Osteoblast (primary cell): ENCODE measurements at regions not wholly inside any gene's neighbourhood (a gene's known extent, or its start where the extent isn't known, plus 50 kb on each side); places are given as distances from the start of the nearest gene placed in this dataset.
A peak's percentile ranks its signal among the peaks of the same experiment; 100 is the strongest.

Experiments
- DNase-seq: peaks from one replicate; pipeline ENCODE4 v3.0.0; 2011; ENCODE audit warnings: low spot score, mixed read lengths; ENCODE audit not compliant: insufficient read length; ENCODE audit errors: missing footprints
- H2AFZ ChIP-seq: 2 replicates; pipeline ENCODE4 v1.6.0; 2011; ENCODE audit warnings: mild to moderate bottlenecking, low read length
- H3K27ac ChIP-seq: 2 replicates; pipeline ENCODE4 v1.5.1; 2011; ENCODE audit warnings: mild to moderate bottlenecking, low read depth, low read length, moderate library complexity
- H3K27me3 ChIP-seq: 2 replicates; pipeline ENCODE4 v1.6.0; 2012; ENCODE audit warnings: mild to moderate bottlenecking, control low read depth, inconsistent platforms, low read length, moderate library complexity; ENCODE audit not compliant: insufficient read depth
- H3K36me3 ChIP-seq: 2 replicates; pipeline ENCODE4 v1.5.1; 2011; ENCODE audit warnings: mild to moderate bottlenecking, low read length, control low read depth, moderate library complexity; ENCODE audit not compliant: insufficient read depth
- H3K4me1 ChIP-seq: 2 replicates; pipeline ENCODE4 v1.5.1; 2011; ENCODE audit warnings: mild to moderate bottlenecking, low read length, control low read depth, moderate library complexity; ENCODE audit not compliant: insufficient read depth
- H3K4me2 ChIP-seq: 2 replicates; pipeline ENCODE4 v1.6.0; 2011; ENCODE audit warnings: mild to moderate bottlenecking, low read length; ENCODE audit not compliant: insufficient read depth
- H3K4me3 ChIP-seq: fragments of 200-600 bp; sonication (generic); 3 replicates; pipeline ENCODE4 v1.5.1; 2012; ENCODE audit warnings: mild to moderate bottlenecking, low read length, inconsistent platforms; ENCODE audit not compliant: insufficient read depth
- H3K79me2 ChIP-seq: 2 replicates; pipeline ENCODE4 v1.6.0; 2012; ENCODE audit warnings: mild to moderate bottlenecking, low read length, control low read depth, inconsistent platforms; ENCODE audit not compliant: insufficient read depth
- H3K9me3 ChIP-seq: 2 replicates; pipeline ENCODE4 v1.5.1; 2011; ENCODE audit warnings: low read depth, low read length, control low read depth
- H4K20me1 ChIP-seq: 2 replicates; pipeline ENCODE4 v1.6.0; 2012; ENCODE audit warnings: mild to moderate bottlenecking, low read length, control low read depth; ENCODE audit not compliant: insufficient read depth
- CTCF ChIP-seq: IDR thresholded peaks from 2 replicates; pipeline ENCODE4 v1.5.1; 2011; ENCODE audit warnings: mild to moderate bottlenecking, low read depth, low read length, moderate library complexity; ENCODE audit errors: extremely low read depth

GRCh38 chr2:52070665-52071064 lies 1038.7 kb upstream of the NRXN1 start:
- Histone ChIP-seq H2AFZ (no peak overlapping the region), H4K20me1 (no peaks in the 10 kb centered on the region), H3K27me3 (no peaks in the 10 kb centered on the region), H3K27ac (no peak overlapping the region), H3K4me3 (no peak overlapping the region), H3K36me3 (no peaks in the 10 kb centered on the region), H3K79me2 (no peaks in the 10 kb centered on the region), H3K4me1 (peaks cover 2% of the 10 kb centered on the region), H3K4me2 (no peak overlapping the region), H3K9me3 (no peaks in the 10 kb centered on the region)
- no peak for TF ChIP-seq CTCF
- DNase-seq: no peak

GRCh38 chr2:52064234-52064633 lies 1032.3 kb upstream of the NRXN1 start:
- Histone ChIP-seq H2AFZ (no peak overlapping the region), H3K9me3 (no peaks in the 10 kb centered on the region), H3K27me3 (no peaks in the 10 kb centered on the region), H3K79me2 (no peaks in the 10 kb centered on the region), H3K36me3 (no peaks in the 10 kb centered on the region), H3K4me3 (no peak overlapping the region), H4K20me1 (no peaks in the 10 kb centered on the region), H3K4me1 (no peaks in the 10 kb centered on the region), H3K4me2 (no peak overlapping the region), H3K27ac (no peak overlapping the region)
- TF ChIP-seq CTCF: no peak
- no peak for DNase-seq

- DNase-seq: peak; percentile 21
- Histone ChIP-seq H2AFZ (peak overlapping the region; percentile 57), H3K4me3 (no peak overlapping the region), H3K79me2 (no peaks in the 10 kb centered on the region), H3K27ac (no peak overlapping the region), H3K27me3 (no peaks in the 10 kb centered on the region), H3K4me2 (no peak overlapping the region), H3K4me1 (no peaks in the 10 kb centered on the region), H4K20me1 (no peaks in the 10 kb centered on the region), H3K36me3 (no peaks in the 10 kb centered on the region), H3K9me3 (no peaks in the 10 kb centered on the region)
- no peak for TF ChIP-seq CTCF
Observed at GRCh38 chr2:52054824-52055223, 1022.9 kb upstream of the NRXN1 start.

- no peak for TF ChIP-seq CTCF
- Histone ChIP-seq H3K36me3 (no peaks in the 10 kb centered on the region), H3K79me2 (no peaks in the 10 kb centered on the region), H2AFZ (no peak overlapping the region), H3K4me2 (no peak overlapping the region), H3K27me3 (no peaks in the 10 kb centered on the region), H4K20me1 (no peaks in the 10 kb centered on the region), H3K9me3 (no peaks in the 10 kb centered on the region), H3K4me1 (no peaks in the 10 kb centered on the region), H3K4me3 (no peak overlapping the region), H3K27ac (no peak overlapping the region)
- DNase-seq: no peak
Observed at GRCh38 chr2:52036853-52037252, 1004.9 kb upstream of the NRXN1 start.
